B cell (primary cell): ENCODE measurements at regions not wholly inside any gene's neighbourhood (a gene's known extent, or its start where the extent isn't known, plus 50 kb on each side); places are given as distances from the start of the nearest gene placed in this dataset.

Source experiments
- ATAC-seq: fragments of 200-7000 bp; cut with Tn5 transposase; one replicate; pipeline ENCODE4 v1.10.0; 2021; ENCODE audit warnings: low read depth, mild to moderate bottlenecking, moderate number of reproducible peaks, moderate library complexity
- CTCF ChIA-PET: fragments of 350-600 bp; sonication (Branson Sonifier 250); formaldehyde crosslinking; loops from one replicate; lab custom pipeline; 2021; ENCODE audit warnings: antibody characterized with exemption, inconsistent platforms; lab: Charles Lee
- POLR2A ChIA-PET: fragments of 350-600 bp; sonication (Branson Sonifier 250); formaldehyde crosslinking; loops from one replicate; lab custom pipeline; 2021; ENCODE audit warnings: antibody characterized with exemption; lab: Charles Lee
- DNase-seq: peaks from one replicate; pipeline ENCODE4 v3.0.0; 2013
- H2AFZ ChIP-seq: 2 replicates; pipeline ENCODE4 v1.6.1; 2012; ENCODE audit warnings: mild to moderate bottlenecking, low read depth, low read length; ENCODE audit not compliant: insufficient read depth, poor library complexity, severe bottlenecking
- H3K27ac ChIP-seq, 2 donors: 1 replicate in 1 of 2; 2 replicates in 1 of 2; pipeline ENCODE4 v1.5.1; 2012 to 2013; ENCODE audit warnings: low read length in 2 of 2, mild to moderate bottlenecking in 2 of 2, moderate library complexity in 1 of 2
- H3K27me3 ChIP-seq, 4 experiments: fragments of 200-600 bp in 1 of 4; sonication (generic) in 1 of 4; replicated peaks in 1 of 4; 1 replicate in 2 of 4; 2 replicates in 2 of 4; pipeline versions ENCODE4 v1.6.1 to v1.7.0; 2013 to 2016; ENCODE audit warnings: low read length in 3 of 4, mild to moderate bottlenecking in 2 of 4, mixed read lengths in 1 of 4, moderate library complexity in 1 of 4; ENCODE audit not compliant: insufficient read depth in 4 of 4, control insufficient read depth in 3 of 4; ENCODE audit errors: control extremely low read depth in 1 of 4
- H3K36me3 ChIP-seq, 2 experiments: replicated peaks in 1 of 2; 1 replicate in 1 of 2; 2 replicates in 1 of 2; pipeline versions ENCODE4 v1.6.1 to v1.7.1; 2013; ENCODE audit warnings: low read length in 1 of 2; ENCODE audit not compliant: insufficient read depth in 2 of 2, control insufficient read depth in 1 of 2; ENCODE audit errors: control extremely low read depth in 1 of 2, extremely low read depth in 1 of 2
- H3K4me1 ChIP-seq, 2 donors: fragments of 200-600 bp in 1 of 2; sonication (generic) in 1 of 2; 1 replicate in 1 of 2; 2 replicates in 1 of 2; pipeline versions ENCODE4 v1.5.1 to v1.6.1; 2013 to 2017; ENCODE audit warnings: low read length in 2 of 2; ENCODE audit not compliant: control insufficient read depth in 2 of 2, insufficient read depth in 2 of 2
- H3K4me2 ChIP-seq: replicated peaks from 2 replicates; pipeline ENCODE3; 2012; ENCODE audit warnings: mild to moderate bottlenecking, low read depth, low read length; ENCODE audit not compliant: poor library complexity, severe bottlenecking
- H3K4me3 ChIP-seq, 5 experiments: fragments of 200-600 bp in 1 of 5; sonication (generic) in 1 of 5; 1 replicate in 3 of 5; 2 replicates in 2 of 5; pipeline versions ENCODE4 v1.5.1 to v1.7.0; 2011 to 2016; ENCODE audit warnings: low read length in 4 of 5, mild to moderate bottlenecking in 4 of 5, low read depth in 2 of 5, control low read depth in 1 of 5, moderate library complexity in 1 of 5; ENCODE audit not compliant: insufficient read depth in 1 of 5; ENCODE audit errors: control extremely low read depth in 1 of 5, extremely low read depth in 1 of 5
- H3K79me2 ChIP-seq: fragments of 200-600 bp; sonication (generic); one replicate; pipeline ENCODE4 v1.6.0; 2016; ENCODE audit warnings: low read length; ENCODE audit not compliant: control insufficient read depth, insufficient read depth
- H3K9ac ChIP-seq: fragments of 200-600 bp; sonication (generic); 2 replicates; pipeline ENCODE4 v1.6.1; 2017; ENCODE audit warnings: mild to moderate bottlenecking, low read length, moderate library complexity
- H3K9me3 ChIP-seq, 3 donors: one replicate each; pipeline versions ENCODE4 v1.6.1 to v1.7.1; 2013; ENCODE audit warnings: low read length in 2 of 3; ENCODE audit not compliant: control insufficient read depth in 2 of 3, insufficient read depth in 1 of 3; ENCODE audit errors: control extremely low read depth in 1 of 3
- H4K20me1 ChIP-seq: 2 replicates; pipeline ENCODE4 v1.6.0; 2012; ENCODE audit warnings: mild to moderate bottlenecking, low read length; ENCODE audit not compliant: insufficient read depth, control insufficient read depth, poor library complexity, severe bottlenecking
- H3K27ac Mint-ChIP-seq: one replicate; pipeline ENCODE4 v1.8.0; 2021; ENCODE audit warnings: mixed read lengths
- H3K27me3 Mint-ChIP-seq: one replicate; pipeline ENCODE4 v1.8.0; 2021; ENCODE audit warnings: mixed read lengths
- H3K4me1 Mint-ChIP-seq: one replicate; pipeline ENCODE4 v1.8.0; 2021; ENCODE audit warnings: mixed read lengths
- H3K4me3 Mint-ChIP-seq: one replicate; pipeline ENCODE4 v1.8.0; 2021; ENCODE audit warnings: mixed read lengths
- H3K9me3 Mint-ChIP-seq: one replicate; pipeline ENCODE4 v1.8.0; 2022; ENCODE audit warnings: mixed read lengths; ENCODE audit not compliant: insufficient read depth
- CTCF ChIP-seq: fragments of 200-600 bp; IDR thresholded peaks from one replicate; pipeline ENCODE4 v1.8.0; 2022; ENCODE audit warnings: antibody characterized with exemption, mild to moderate bottlenecking
- EZH2 ChIP-seq: IDR thresholded peaks from 2 replicates; pipeline ENCODE4 v1.6.1; 2012; ENCODE audit warnings: borderline replicate concordance, low read depth, mild to moderate bottlenecking, moderate library complexity, low read length; ENCODE audit not compliant: insufficient read depth, poor library complexity, severe bottlenecking
- WGBS: methylation state at CpG from one replicate; pipeline ENCODE4 v1.1.5; 2013; ENCODE audit warnings: missing lambda C conversion rate; ENCODE audit not compliant: insufficient coverage; 5-methylcytosine and 5-hydroxymethylcytosine counted together
- intact Hi-C: fragments of 100-400 bp; cut with micrococcal nuclease; formaldehyde crosslinking; loops from one replicate; pipeline ENCODE4 v1.10.0; 2022

GRCh38 chr15:70351391-70351790 is 253.7 kb upstream of the TLE3 start:
- peaks cover 0 to 3% (median 0%) of the 10 kb centered on the region in 3 donors for H3K9me3 ChIP-seq
- no peak overlapping the region for H3K4me3 ChIP-seq
- no peak overlapping the region for H3K4me2 ChIP-seq
- CTCF ChIA-PET = no interaction called here
- H2AFZ ChIP-seq = no peak overlapping the region
- POLR2A ChIA-PET = no interaction called here
- Mint-ChIP-seq H3K27me3 (peaks cover 3% of the 10 kb centered on the region), H3K27ac (no peak overlapping the region), H3K4me1 (peaks cover 12% of the 10 kb centered on the region), H3K4me3 (no peak overlapping the region), H3K9me3 (no peaks in the 10 kb centered on the region)
- H4K20me1 ChIP-seq = no peaks in the 10 kb centered on the region
- DNase-seq (no peak), ATAC-seq (no peak)
- peaks cover 6 to 17% of the 10 kb centered on the region in 2 donors for H3K4me1 ChIP-seq
- 98% methylated on average over 5 of the region's 5 CpGs for WGBS
- H3K36me3 ChIP-seq = no peaks in the 10 kb centered on the region
- no peaks in the 10 kb centered on the region for H3K79me2 ChIP-seq
- H3K27ac ChIP-seq = no peak overlapping the region
- no peak for TF ChIP-seq CTCF
- TF ChIP-seq EZH2 = no peak
- peaks cover 0 to 6% (median 1%) of the 10 kb centered on the region in 4 experiments for H3K27me3 ChIP-seq
- no peak overlapping the region for H3K9ac ChIP-seq
- intact Hi-C loops = no loop called here

GRCh38 chr15:70348581-70349344 is 251.0 kb upstream of the TLE3 start:
- DNase-seq (peak; percentile 28), ATAC-seq (no peak)
- peak overlapping the region; percentile 37 for H3K4me2 ChIP-seq
- no peaks in the 10 kb centered on the region for H4K20me1 ChIP-seq
- no peak overlapping the region for H3K9ac ChIP-seq
- peaks cover 6 to 17% of the 10 kb centered on the region in 2 donors for H3K4me1 ChIP-seq
- no peaks in the 10 kb centered on the region for H3K27me3 Mint-ChIP-seq
- peak overlapping the region; percentile 7 for H2AFZ ChIP-seq
- intact Hi-C loops = no loop called here
- no peak overlapping the region for H3K4me3 ChIP-seq
- H3K27ac ChIP-seq = no peak overlapping the region
- H3K27me3 ChIP-seq = peaks cover 0 to 6% (median 1%) of the 10 kb centered on the region in 4 experiments
- CTCF ChIA-PET = no interaction called here
- H3K9me3 Mint-ChIP-seq = no peaks in the 10 kb centered on the region
- TF ChIP-seq EZH2 = no peak
- no peak for TF ChIP-seq CTCF
- no peaks in the 10 kb centered on the region for H3K79me2 ChIP-seq
- peaks cover 12% of the 10 kb centered on the region for H3K4me1 Mint-ChIP-seq
- WGBS = 43% methylated on average over 16 of the region's 17 CpGs
- no peaks in the 10 kb centered on the region for H3K36me3 ChIP-seq
- H3K9me3 ChIP-seq = no peaks in the 10 kb centered on the region
- no peak overlapping the region for H3K4me3 Mint-ChIP-seq
- POLR2A ChIA-PET = no interaction called here
- H3K27ac Mint-ChIP-seq = no peak overlapping the region
